HCT116 (cell line): ENCODE measurements at regions not wholly inside any gene's neighbourhood (a gene's known extent, or its start where the extent isn't known, plus 50 kb on each side); places are given as distances from the start of the nearest gene placed in this dataset.

Experiments
- ATAC-seq: fragments of 200-7000 bp; cut with Tn5 transposase; 2 replicates; pipeline ENCODE4 v1.9.1; 2020; ENCODE audit warnings: mild to moderate bottlenecking, moderate library complexity
- BruUV-seq: library from RNA; stranded (reverse); fragments of 400-500 nt; replicated peaks from 2 replicates; lab custom pipeline; 2021; lab: Mats Ljungman, UMichigan
- CTCF ChIA-PET: fragments of 300-600 bp; sonication (Branson Sonifier 250); formaldehyde crosslinking; loops from one replicate; lab custom pipeline; 2021; ENCODE audit warnings: antibody characterized with exemption; lab: Charles Lee
- POLR2A ChIA-PET: fragments of 300-600, 350-600 bp; sonication (Branson Sonifier 250); formaldehyde crosslinking; loops from one replicate; lab custom pipeline; 2021; ENCODE audit warnings: antibody characterized with exemption; lab: Charles Lee
- RAD21 ChIA-PET, 2 experiments: fragments of 300-600 bp; sonication (Branson Sonifier 250); formaldehyde crosslinking; loops; one replicate each; lab custom pipeline; 2023; ENCODE audit warnings: low total read pairs in 2 of 2; ENCODE audit not compliant: uncharacterized antibody in 2 of 2, unreplicated experiment in 2 of 2, low non-redundant PET in 1 of 2; lab: Charles Lee
- DNase-seq: peaks from one replicate; pipeline ENCODE4 v3.0.0-alpha.2; 2010; ENCODE audit warnings: low read depth, low spot score
- H2AFZ ChIP-seq: fragments of 200-600 bp; shearing (Covaris generic), sonication (generic); 2 replicates; pipeline ENCODE4 v1.6.1; 2017; ENCODE audit warnings: low read depth, mixed run types, mixed read lengths, antibody characterized with exemption, low read length; ENCODE audit not compliant: poor library complexity, severe bottlenecking
- H3K27ac ChIP-seq: 2 replicates; pipeline ENCODE4 v1.5.1; 2012; ENCODE audit warnings: low read depth, low read length
- H3K27me3 ChIP-seq: fragments of 200-600 bp; sonication (generic); 2 replicates; pipeline ENCODE4 v1.6.1; 2016; ENCODE audit warnings: mixed run types, low read length, mixed read lengths; ENCODE audit not compliant: insufficient read depth
- H3K36me3 ChIP-seq, 2 experiments: fragments of 200-500 bp in 1 of 2; fragments of 200-600 bp in 1 of 2; sonication (Bioruptor generic) in 1 of 2; sonication (generic) in 1 of 2; 2 replicates each; pipeline versions ENCODE4 v1.5.1 to v1.6.1; 2014 to 2016; ENCODE audit warnings: low read length in 2 of 2, inconsistent platforms in 1 of 2, mixed read lengths in 1 of 2, mixed run types in 1 of 2; ENCODE audit not compliant: insufficient read depth in 2 of 2, control insufficient read depth in 1 of 2
- H3K4me1 ChIP-seq, 2 experiments: fragments of 200-600 bp in 1 of 2; sonication (generic) in 1 of 2; 2 replicates each; pipeline versions ENCODE4 v1.5.1 to v1.6.1; 2012 to 2017; ENCODE audit warnings: low read length in 2 of 2, inconsistent platforms in 1 of 2, mild to moderate bottlenecking in 1 of 2, mixed read lengths in 1 of 2, mixed run types in 1 of 2, moderate library complexity in 1 of 2; ENCODE audit not compliant: insufficient read depth in 2 of 2, control insufficient read depth in 1 of 2
- H3K4me2 ChIP-seq: fragments of 200-600 bp; sonication (generic); 2 replicates; pipeline ENCODE4 v1.6.1; 2017; ENCODE audit warnings: mixed run types, low read length, mixed read lengths
- H3K4me3 ChIP-seq, 2 experiments: fragments of 200-600 bp in 1 of 2; sonication (generic) in 1 of 2; replicated peaks in 1 of 2; 2 replicates each; pipeline ENCODE4 v1.5.1; 2011 to 2016; ENCODE audit warnings: low read length in 2 of 2, control low read depth in 1 of 2, low read depth in 1 of 2, mild to moderate bottlenecking in 1 of 2, mixed read lengths in 1 of 2, mixed run types in 1 of 2
- H3K79me2 ChIP-seq: fragments of 200-600 bp; sonication (generic); 2 replicates; pipeline ENCODE4 v1.6.1; 2017; ENCODE audit warnings: mild to moderate bottlenecking, mixed run types, low read length, moderate library complexity, mixed read lengths; ENCODE audit not compliant: insufficient read depth
- H3K9ac ChIP-seq: fragments of 200-600 bp; sonication (generic); 2 replicates; pipeline ENCODE4 v1.6.1; 2016; ENCODE audit warnings: low read length, mixed read lengths
- H3K9me2 ChIP-seq: fragments of 200-600 bp; sonication (generic), shearing (Covaris generic); 2 replicates; pipeline ENCODE4 v1.6.1; 2017; ENCODE audit warnings: mixed run types, mild to moderate bottlenecking, moderate library complexity; ENCODE audit not compliant: insufficient read depth
- H3K9me3 ChIP-seq, 2 experiments: fragments of 200-500 bp in 1 of 2; fragments of 200-600 bp in 1 of 2; sonication (Bioruptor generic) in 1 of 2; sonication (generic) in 1 of 2; 2 replicates each; pipeline ENCODE4 v1.6.1; 2014 to 2017; ENCODE audit warnings: low read length in 2 of 2, mixed read lengths in 2 of 2, inconsistent platforms in 1 of 2, low read depth in 1 of 2, mild to moderate bottlenecking in 1 of 2, mixed run types in 1 of 2, moderate library complexity in 1 of 2; ENCODE audit not compliant: control insufficient read depth in 1 of 2, insufficient read depth in 1 of 2
- H4K20me1 ChIP-seq: fragments of 200-600 bp; sonication (generic), shearing (Covaris generic); 2 replicates; pipeline ENCODE4 v1.6.1; 2017; ENCODE audit warnings: mixed run types, mild to moderate bottlenecking, moderate library complexity; ENCODE audit not compliant: insufficient read depth
- CBX3 ChIP-seq: IDR thresholded peaks from 2 replicates; pipeline ENCODE4 v1.6.1; 2012; ENCODE audit warnings: low read depth
- CEBPB ChIP-seq: IDR thresholded peaks from 2 replicates; pipeline ENCODE4 v1.6.1; 2012; ENCODE audit warnings: low read depth
- EGR1 ChIP-seq: IDR thresholded peaks from 2 replicates; pipeline ENCODE4 v1.6.1; 2012; ENCODE audit warnings: low read depth
- ELF1 ChIP-seq: IDR thresholded peaks from 2 replicates; pipeline ENCODE4 v1.6.1; 2012; ENCODE audit warnings: low read depth, borderline replicate concordance
- EZH2 ChIP-seq: fragments of 200-600 bp; sonication (generic); IDR thresholded peaks from 2 replicates; pipeline ENCODE4 v1.6.1; 2017; ENCODE audit warnings: antibody characterized with exemption, mixed run types
- EZH2phosphoT487 ChIP-seq: fragments of 200-600 bp; IDR thresholded peaks from 2 replicates; pipeline ENCODE4 v1.6.1; 2018; ENCODE audit warnings: antibody characterized with exemption, borderline replicate concordance
- FOSL1 ChIP-seq: IDR thresholded peaks from 2 replicates; pipeline ENCODE4 v1.6.1; 2012; ENCODE audit warnings: low read depth
- POLR2A ChIP-seq: IDR thresholded peaks from 2 replicates; pipeline ENCODE4 v1.7.0; 2011; ENCODE audit warnings: borderline replicate concordance; ENCODE audit not compliant: insufficient read depth, insufficient read length; ENCODE audit errors: extremely low read depth
- SIN3A ChIP-seq: IDR thresholded peaks from 2 replicates; pipeline ENCODE4 v1.6.1; 2012; ENCODE audit warnings: low read depth
- SP1 ChIP-seq: IDR thresholded peaks from 2 replicates; pipeline ENCODE4 v1.6.1; 2012; ENCODE audit warnings: low read depth
- SRF ChIP-seq: IDR thresholded peaks from 2 replicates; pipeline ENCODE4 v1.6.1; 2012; ENCODE audit warnings: low read depth
- YY1 ChIP-seq: IDR thresholded peaks from 2 replicates; pipeline ENCODE4 v1.6.1; 2011; ENCODE audit warnings: low read length, low read depth, moderate library complexity, mild to moderate bottlenecking; ENCODE audit not compliant: insufficient replicate concordance; ENCODE audit errors: extremely low read depth
- ZFX ChIP-seq: fragments of 450-650 bp; IDR thresholded peaks from 2 replicates; pipeline ENCODE4 v1.6.1; 2017
- ZNF274 ChIP-seq: fragments of 200-500 bp; sonication (Bioruptor generic); IDR thresholded peaks from 2 replicates; pipeline ENCODE4 v1.6.1; 2014; ENCODE audit warnings: mild to moderate bottlenecking, low read depth, low read length, inconsistent platforms
- intact Hi-C: fragments of 100-400 bp; cut with micrococcal nuclease; formaldehyde crosslinking; loops from 2 replicates; pipeline ENCODE4 v1.10.0; 2022
- TF ChIP-seq, protein P1 (sequence below): IDR thresholded peaks from 2 replicates; pipeline ENCODE4 v1.6.1; 2011; ENCODE audit warnings: mild to moderate bottlenecking, low read length, moderate library complexity; ENCODE audit not compliant: insufficient replicate concordance; ENCODE audit errors: extremely low read depth
- TF ChIP-seq, protein P2 (sequence below): IDR thresholded peaks from 2 replicates; pipeline ENCODE4 v1.6.1; 2012
- TF ChIP-seq, protein P3 (sequence below): IDR thresholded peaks from 2 replicates; pipeline ENCODE4 v1.6.1; 2012
- TF ChIP-seq, protein P4 (sequence below), 3 experiments: fragments of 200-600 bp in 1 of 3; sonication (generic) in 1 of 3; IDR thresholded peaks in 2 of 3; conservative IDR thresholded peaks in 1 of 3; 2 replicates each; pipeline ENCODE4 v1.5.1; 2012 to 2017; ENCODE audit warnings: low read depth in 2 of 3, low read length in 2 of 3, antibody characterized with exemption in 1 of 3, borderline replicate concordance in 1 of 3, control low read depth in 1 of 3, mild to moderate bottlenecking in 1 of 3, mixed read lengths in 1 of 3, mixed run types in 1 of 3, moderate library complexity in 1 of 3; ENCODE audit not compliant: insufficient read depth in 1 of 3

DNA sequence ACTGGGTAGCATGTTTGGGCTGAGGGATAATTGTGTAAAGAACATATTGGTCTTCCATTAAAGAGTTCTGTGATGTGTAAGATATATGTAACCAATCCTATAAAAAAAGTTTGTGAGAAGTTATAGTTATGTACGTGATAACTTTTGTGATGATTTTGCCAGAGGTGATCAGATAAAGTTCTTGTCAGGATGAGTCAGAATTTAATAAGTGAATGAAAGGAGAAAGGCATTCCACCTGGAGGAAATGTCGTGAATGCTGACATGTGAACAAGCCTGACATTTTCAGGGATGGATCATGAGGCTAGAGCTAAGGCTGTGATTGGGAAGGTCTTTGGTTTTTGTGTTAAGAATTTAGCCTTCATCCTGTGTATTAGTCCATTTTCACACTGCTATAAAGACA is 241.5 kb downstream of the SNAPC1 start (continued):
- TF ChIP-seq, protein P1, sequence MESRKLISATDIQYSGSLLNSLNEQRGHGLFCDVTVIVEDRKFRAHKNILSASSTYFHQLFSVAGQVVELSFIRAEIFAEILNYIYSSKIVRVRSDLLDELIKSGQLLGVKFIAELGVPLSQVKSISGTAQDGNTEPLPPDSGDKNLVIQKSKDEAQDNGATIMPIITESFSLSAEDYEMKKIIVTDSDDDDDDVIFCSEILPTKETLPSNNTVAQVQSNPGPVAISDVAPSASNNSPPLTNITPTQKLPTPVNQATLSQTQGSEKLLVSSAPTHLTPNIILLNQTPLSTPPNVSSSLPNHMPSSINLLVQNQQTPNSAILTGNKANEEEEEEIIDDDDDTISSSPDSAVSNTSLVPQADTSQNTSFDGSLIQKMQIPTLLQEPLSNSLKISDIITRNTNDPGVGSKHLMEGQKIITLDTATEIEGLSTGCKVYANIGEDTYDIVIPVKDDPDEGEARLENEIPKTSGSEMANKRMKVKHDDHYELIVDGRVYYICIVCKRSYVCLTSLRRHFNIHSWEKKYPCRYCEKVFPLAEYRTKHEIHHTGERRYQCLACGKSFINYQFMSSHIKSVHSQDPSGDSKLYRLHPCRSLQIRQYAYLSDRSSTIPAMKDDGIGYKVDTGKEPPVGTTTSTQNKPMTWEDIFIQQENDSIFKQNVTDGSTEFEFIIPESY: no peak
- no peak for TF ChIP-seq CEBPB

DNA sequence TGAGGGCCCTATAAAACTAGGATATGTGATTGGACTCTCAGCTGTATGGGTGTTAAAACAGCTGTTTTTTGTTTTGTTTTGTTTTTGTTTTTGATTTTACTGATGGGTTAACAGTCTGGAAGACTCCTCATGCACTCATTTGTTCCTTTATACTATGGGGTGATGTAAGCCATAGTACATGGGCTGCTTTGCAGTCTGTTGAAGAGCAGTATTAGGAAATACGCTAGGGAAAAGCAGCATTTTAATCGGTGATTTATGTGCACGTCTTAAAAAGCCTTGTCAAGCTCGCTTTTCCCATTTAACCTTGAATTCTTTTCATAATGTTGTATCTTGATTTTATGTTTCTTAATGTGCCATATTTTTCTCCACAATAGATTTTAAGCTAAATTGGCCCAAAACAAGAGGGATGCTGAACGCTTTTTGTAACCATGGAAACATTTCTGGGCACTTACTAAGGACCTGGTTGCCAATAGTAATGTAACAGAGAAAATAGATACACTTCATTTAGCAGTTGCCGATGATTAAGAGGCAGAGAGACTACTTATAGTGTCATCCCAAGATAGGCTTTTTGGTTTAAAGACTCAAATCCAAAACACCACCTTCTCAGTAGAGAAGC is 244.0 kb downstream of the SNAPC1 start:
- H3K4me2 ChIP-seq: no peak overlapping the region
- ChIA-PET CTCF (no interaction called here), POLR2A (no interaction called here), RAD21 (no interaction called here)
- H3K4me3 ChIP-seq: no peak overlapping the region
- no peak for TF ChIP-seq ZFX
- no peak for TF ChIP-seq YY1
- TF ChIP-seq CBX3: no peak
- TF ChIP-seq FOSL1: no peak
- TF ChIP-seq ZNF274: no peak
- TF ChIP-seq, protein P2, sequence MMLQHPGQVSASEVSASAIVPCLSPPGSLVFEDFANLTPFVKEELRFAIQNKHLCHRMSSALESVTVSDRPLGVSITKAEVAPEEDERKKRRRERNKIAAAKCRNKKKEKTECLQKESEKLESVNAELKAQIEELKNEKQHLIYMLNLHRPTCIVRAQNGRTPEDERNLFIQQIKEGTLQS: no peak
- no peak for TF ChIP-seq ELF1
- no peak for TF ChIP-seq POLR2A
- TF ChIP-seq, protein P1: no peak
- no peak for TF ChIP-seq SRF
- TF ChIP-seq EZH2: no peak
- no peak for TF ChIP-seq EZH2phosphoT487
- TF ChIP-seq SIN3A: no peak
- TF ChIP-seq EGR1: no peak
- TF ChIP-seq, protein P3, sequence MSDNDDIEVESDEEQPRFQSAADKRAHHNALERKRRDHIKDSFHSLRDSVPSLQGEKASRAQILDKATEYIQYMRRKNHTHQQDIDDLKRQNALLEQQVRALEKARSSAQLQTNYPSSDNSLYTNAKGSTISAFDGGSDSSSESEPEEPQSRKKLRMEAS: no peak
- TF ChIP-seq SP1: no peak
- TF ChIP-seq, protein P4, sequence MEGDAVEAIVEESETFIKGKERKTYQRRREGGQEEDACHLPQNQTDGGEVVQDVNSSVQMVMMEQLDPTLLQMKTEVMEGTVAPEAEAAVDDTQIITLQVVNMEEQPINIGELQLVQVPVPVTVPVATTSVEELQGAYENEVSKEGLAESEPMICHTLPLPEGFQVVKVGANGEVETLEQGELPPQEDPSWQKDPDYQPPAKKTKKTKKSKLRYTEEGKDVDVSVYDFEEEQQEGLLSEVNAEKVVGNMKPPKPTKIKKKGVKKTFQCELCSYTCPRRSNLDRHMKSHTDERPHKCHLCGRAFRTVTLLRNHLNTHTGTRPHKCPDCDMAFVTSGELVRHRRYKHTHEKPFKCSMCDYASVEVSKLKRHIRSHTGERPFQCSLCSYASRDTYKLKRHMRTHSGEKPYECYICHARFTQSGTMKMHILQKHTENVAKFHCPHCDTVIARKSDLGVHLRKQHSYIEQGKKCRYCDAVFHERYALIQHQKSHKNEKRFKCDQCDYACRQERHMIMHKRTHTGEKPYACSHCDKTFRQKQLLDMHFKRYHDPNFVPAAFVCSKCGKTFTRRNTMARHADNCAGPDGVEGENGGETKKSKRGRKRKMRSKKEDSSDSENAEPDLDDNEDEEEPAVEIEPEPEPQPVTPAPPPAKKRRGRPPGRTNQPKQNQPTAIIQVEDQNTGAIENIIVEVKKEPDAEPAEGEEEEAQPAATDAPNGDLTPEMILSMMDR (IDR thresholded peaks at IDR 0.05 in 2 of 3, conservative IDR thresholded peaks at IDR 0.05 in 1 of 3; ENCODE audit: borderline replicate concordance in 1 of 3, insufficient read depth in 1 of 3, low read depth in 2 of 3, low read length in 2 of 3): no peak
- H2AFZ ChIP-seq: no peak overlapping the region
- intact Hi-C loops: no loop called here
- DNase-seq (no peak), ATAC-seq (no peak)
- no peaks in the 10 kb centered on the region for H3K79me2 ChIP-seq
- BruUV-seq: no TSS peak
- peaks cover 30% of the 10 kb centered on the region for H3K27me3 ChIP-seq
- H3K27ac ChIP-seq: no peak overlapping the region
- no peaks in the 10 kb centered on the region for H3K9me3 ChIP-seq
- H3K9me2 ChIP-seq: no peaks in the 10 kb centered on the region
- H3K36me3 ChIP-seq: no peaks in the 10 kb centered on the region
- no peaks in the 10 kb centered on the region for H3K4me1 ChIP-seq
- no peaks in the 10 kb centered on the region for H4K20me1 ChIP-seq
- no peak overlapping the region for H3K9ac ChIP-seq
